Esophagus squamous epithelium (tissue), 5 donors: ENCODE measurements at regions not wholly inside any gene's neighbourhood (a gene's known extent, or its start where the extent isn't known, plus 50 kb on each side); places are given as distances from the start of the nearest gene placed in this dataset.

Source experiments
- DNase-seq: peaks from one replicate; lab custom pipeline; 2025; lab: John Stamatoyannopoulos, UW
- H3K27ac ChIP-seq, 4 donors: fragments of 200-600 bp; sonication (generic); one replicate each; pipeline ENCODE4 v1.5.1; 2016 to 2019; ENCODE audit warnings: mild to moderate bottlenecking in 1 of 4
- H3K27me3 ChIP-seq, 4 donors: fragments of 200-600 bp; sonication (generic); 1 replicate in 3 of 4; 2 replicates in 1 of 4; pipeline versions ENCODE4 v1.5.1 to v1.6.0; 2017 to 2021; ENCODE audit warnings: antibody characterized with exemption in 1 of 4
- H3K36me3 ChIP-seq, 3 donors: fragments of 200-600 bp; sonication (generic); one replicate each; pipeline ENCODE4 v1.5.1; 2016 to 2019
- H3K4me1 ChIP-seq, 3 donors: fragments of 200-600 bp; sonication (generic); one replicate each; pipeline ENCODE4 v1.5.1; 2017 to 2019
- H3K4me3 ChIP-seq, 4 donors: fragments of 200-600 bp; sonication (generic); 1 replicate in 3 of 4; 2 replicates in 1 of 4; pipeline ENCODE4 v1.5.1; 2016 to 2019; ENCODE audit warnings: mild to moderate bottlenecking in 2 of 4, moderate library complexity in 1 of 4
- H3K9me3 ChIP-seq, 3 donors: fragments of 200-600 bp; sonication (generic); one replicate each; pipeline ENCODE4 v1.5.1; 2016 to 2019
- CTCF ChIP-seq, 6 experiments: fragments of 450-650 bp in 4 of 6; fragments of 200-600 bp in 2 of 6; sonication (generic) in 2 of 6; IDR thresholded peaks; one replicate each; pipeline ENCODE4 v1.5.1; 2016 to 2019; ENCODE audit warnings: antibody characterized with exemption in 6 of 6, mild to moderate bottlenecking in 4 of 6, moderate library complexity in 4 of 6
- POLR2A ChIP-seq, 4 donors: fragments of 450-650 bp; IDR thresholded peaks; one replicate each; pipeline ENCODE4 v1.6.1; 2017; ENCODE audit warnings: antibody characterized with exemption in 4 of 4, mild to moderate bottlenecking in 4 of 4, moderate library complexity in 3 of 4
- WGBS, 2 donors: methylation state at CpG; one replicate each; pipeline ENCODE4 v1.1.5; 2018; 5-methylcytosine and 5-hydroxymethylcytosine counted together
- intact Hi-C: fragments of 100-400 bp; cut with DNase I; formaldehyde crosslinking; loops from one replicate; pipeline ENCODE4 v1.15.0; 2022
- donor health status: DM: yes; HTN: yes; CAD: no.

- no peak for DNase-seq
- Histone ChIP-seq H3K27ac (no peak overlapping the region), H3K4me1 (no peaks in the 10 kb centered on the region), H3K27me3 (no peaks in the 10 kb centered on the region), H3K4me3 (no peak overlapping the region), H3K9me3 (no peaks in the 10 kb centered on the region), H3K36me3 (no peaks in the 10 kb centered on the region)
- WGBS, 2 donors = 69 to 70% methylated on average over 2 to 3 of the region's 3 CpGs
- intact Hi-C loops = no loop called here
- TF ChIP-seq POLR2A (IDR thresholded peaks at IDR 0.05) = no peak
- no peak for TF ChIP-seq CTCF (IDR thresholded peaks at IDR 0.05)
Measured at GRCh38 chrX:20715176-20715575, 448.5 kb upstream of the RPS6KA3 start.

- H3K4me1 ChIP-seq = no peaks in the 10 kb centered on the region
- no peaks in the 10 kb centered on the region for H3K36me3 ChIP-seq
- WGBS, 2 donors = 0% methylated on average over 1 of the region's 1 CpG; no CpG with 5 or more reads in 1 of the 2 donors
- intact Hi-C loops = no loop called here
- no peak for DNase-seq
- H3K27ac ChIP-seq = no peak overlapping the region
- TF ChIP-seq CTCF (IDR thresholded peaks at IDR 0.05) (no peak), POLR2A (IDR thresholded peaks at IDR 0.05) (no peak)
- no peaks in the 10 kb centered on the region for H3K9me3 ChIP-seq
- H3K4me3 ChIP-seq = no peak overlapping the region
- H3K27me3 ChIP-seq = no peaks in the 10 kb centered on the region
Measured at GRCh38 chrX:20712811-20713210, 446.1 kb upstream of the RPS6KA3 start.

GRCh38 chrX:20711366-20711765, 444.7 kb upstream of the RPS6KA3 start:
- TF ChIP-seq CTCF (IDR thresholded peaks at IDR 0.05) (no peak), POLR2A (IDR thresholded peaks at IDR 0.05) (no peak)
- Histone ChIP-seq H3K4me3 (no peak overlapping the region), H3K27me3 (no peaks in the 10 kb centered on the region), H3K4me1 (no peaks in the 10 kb centered on the region), H3K27ac (no peak overlapping the region), H3K36me3 (no peaks in the 10 kb centered on the region), H3K9me3 (no peaks in the 10 kb centered on the region)
- WGBS, 2 donors = 49 to 56% methylated on average over 2 to 3 of the region's 3 CpGs
- intact Hi-C loops = no loop called here
- DNase-seq = no peak

- no peaks in the 10 kb centered on the region for H3K27me3 ChIP-seq
- DNase-seq = no peak
- H3K9me3 ChIP-seq = no peaks in the 10 kb centered on the region
- H3K27ac ChIP-seq = no peak overlapping the region
- WGBS, 2 donors = 67 to 69% methylated on average over 1 to 2 of the region's 2 CpGs
- intact Hi-C loops = no loop called here
- TF ChIP-seq POLR2A (IDR thresholded peaks at IDR 0.05) (no peak), CTCF (IDR thresholded peaks at IDR 0.05) (no peak)
- H3K4me3 ChIP-seq = no peak overlapping the region
- H3K4me1 ChIP-seq = no peaks in the 10 kb centered on the region
- H3K36me3 ChIP-seq = no peaks in the 10 kb centered on the region
Measured at GRCh38 chrX:20693078-20693477, 426.4 kb upstream of the RPS6KA3 start.

GRCh38 chrX:20686256-20686655, 419.5 kb upstream of the RPS6KA3 start:
- no peak for DNase-seq
- Histone ChIP-seq H3K4me1 (no peaks in the 10 kb centered on the region), H3K27ac (no peak overlapping the region), H3K27me3 (no peaks in the 10 kb centered on the region), H3K36me3 (no peaks in the 10 kb centered on the region), H3K4me3 (no peak overlapping the region), H3K9me3 (no peaks in the 10 kb centered on the region)
- TF ChIP-seq POLR2A (IDR thresholded peaks at IDR 0.05) (no peak), CTCF (IDR thresholded peaks at IDR 0.05) (no peak)
- intact Hi-C loops = no loop called here
- WGBS, 2 donors = 63 to 92% methylated on average over 3 to 5 of the region's 7 CpGs
